NB4 (cell line): ENCODE measurements at regions not wholly inside any gene's neighbourhood (a gene's known extent, or its start where the extent isn't known, plus 50 kb on each side); places are given as distances from the start of the nearest gene placed in this dataset.

Source experiments
- CTCF ChIP-seq: IDR thresholded peaks from one replicate; pipeline ENCODE4 v1.5.1; 2012; ENCODE audit warnings: low read depth, low read length
- MYC ChIP-seq: IDR thresholded peaks from 2 replicates; pipeline ENCODE4 v1.6.1; 2011; ENCODE audit warnings: low read depth, low read length
- POLR2A ChIP-seq: IDR thresholded peaks from 2 replicates; pipeline ENCODE4 v1.6.1; 2011; ENCODE audit warnings: mild to moderate bottlenecking; ENCODE audit not compliant: insufficient read length; ENCODE audit errors: extremely low read depth
- TF ChIP-seq, protein P1 (sequence below): IDR thresholded peaks from 2 replicates; pipeline ENCODE4 v1.6.1; 2011; ENCODE audit warnings: low read depth, low read length

GRCh38 chr1:4396551-4396950 is 257.9 kb upstream of the AJAP1 start:
- TF ChIP-seq CTCF = no peak
- TF ChIP-seq POLR2A = no peak
- TF ChIP-seq, protein P1, sequence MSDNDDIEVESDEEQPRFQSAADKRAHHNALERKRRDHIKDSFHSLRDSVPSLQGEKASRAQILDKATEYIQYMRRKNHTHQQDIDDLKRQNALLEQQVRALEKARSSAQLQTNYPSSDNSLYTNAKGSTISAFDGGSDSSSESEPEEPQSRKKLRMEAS = no peak
- no peak for TF ChIP-seq MYC
